Hindlimb muscle (tissue), 1 donor: ENCODE measurements at regions not wholly inside any gene's neighbourhood (a gene's known extent, or its start where the extent isn't known, plus 50 kb on each side); places are given as distances from the start of the nearest gene placed in this dataset.
"Not testable (repeated sequence)": the region's sequence is repeated elsewhere in the genome, so short reads cannot be mapped to it uniquely, and the experiment has no call there.

ENCODE experiments used
- DNase-seq: peaks from one replicate; pipeline ENCODE4 v3.0.0-alpha.2; 2013

DNA sequence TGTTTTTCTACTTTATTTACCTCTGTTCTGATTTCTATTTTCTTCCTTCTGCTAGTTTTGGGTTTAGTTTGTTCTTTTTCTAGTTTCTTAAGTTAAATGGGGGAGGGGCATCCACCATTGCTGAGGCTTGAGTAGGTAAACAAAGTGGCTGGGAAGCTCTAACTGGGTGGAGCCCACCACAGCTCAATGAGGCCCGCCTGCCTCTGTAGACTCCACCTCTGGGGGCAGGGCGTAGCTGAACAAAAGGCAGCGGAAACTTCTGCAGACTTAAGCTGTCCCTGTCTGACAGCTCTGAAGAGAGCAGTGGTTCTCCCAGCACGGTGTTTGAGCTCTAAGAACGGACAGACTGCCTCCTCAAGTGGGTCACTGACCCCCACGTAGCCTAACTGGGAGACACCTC is 316.7 kb downstream of the RPLP1 start:
- not testable (repeated sequence) for DNase-seq

DNA sequence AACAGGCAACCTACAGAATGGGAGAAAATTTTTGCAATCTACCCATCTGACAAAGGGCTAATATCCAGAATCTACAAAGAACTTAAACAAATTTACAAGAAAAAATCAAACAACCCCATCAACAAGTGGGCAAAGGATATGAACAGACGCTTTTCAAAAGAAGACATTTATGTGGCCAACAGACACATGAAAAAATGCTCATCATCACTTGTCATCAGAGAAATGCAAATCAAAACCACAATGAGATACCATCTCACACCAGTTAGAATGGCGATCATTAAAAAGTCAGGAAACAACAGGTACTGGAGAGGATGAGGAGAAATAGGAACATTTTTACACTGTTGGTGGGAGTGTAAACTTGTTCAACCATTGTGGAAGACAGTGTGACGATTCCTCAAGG is 321.6 kb downstream of the RPLP1 start:
- not testable (repeated sequence) for DNase-seq

DNA sequence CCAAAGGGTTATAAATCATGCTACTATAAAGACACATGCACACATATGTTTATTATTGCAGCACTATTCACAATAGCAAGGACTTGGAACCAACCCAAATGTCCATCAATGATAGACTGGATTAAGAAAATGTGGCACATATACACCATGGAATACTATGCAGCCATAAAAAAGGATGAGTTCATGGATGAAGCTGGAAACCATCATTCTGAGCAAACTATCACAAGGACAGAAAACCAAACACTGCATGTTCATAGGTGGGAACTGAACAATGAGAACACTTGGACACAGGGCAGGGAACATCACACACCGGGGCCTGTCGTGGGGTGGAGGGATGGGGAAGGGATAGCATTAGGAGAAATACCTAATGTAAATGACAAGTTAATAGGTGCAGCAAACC is 322.1 kb downstream of the RPLP1 start:
- DNase-seq = not testable (repeated sequence)

DNA sequence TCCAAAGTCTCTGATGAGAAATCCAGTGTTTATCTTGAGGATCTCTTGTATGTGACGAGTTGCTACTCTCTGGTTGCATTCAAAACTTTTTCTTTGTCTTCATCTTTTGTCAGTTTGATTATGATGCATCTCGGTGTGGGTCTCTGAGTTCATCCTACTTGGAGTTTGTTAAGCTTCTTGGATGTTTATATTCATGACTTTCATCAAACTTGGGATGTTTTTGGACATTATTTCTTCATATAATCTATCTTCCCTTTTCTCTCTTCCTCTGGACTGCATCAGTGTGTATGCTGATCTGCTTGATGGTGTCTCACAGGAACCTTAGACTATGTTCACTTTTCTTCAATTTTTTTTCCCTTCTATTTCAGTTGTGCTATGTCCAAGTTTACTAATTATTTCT is 320.4 kb downstream of the TLE3 start:
- no peak for DNase-seq

DNA sequence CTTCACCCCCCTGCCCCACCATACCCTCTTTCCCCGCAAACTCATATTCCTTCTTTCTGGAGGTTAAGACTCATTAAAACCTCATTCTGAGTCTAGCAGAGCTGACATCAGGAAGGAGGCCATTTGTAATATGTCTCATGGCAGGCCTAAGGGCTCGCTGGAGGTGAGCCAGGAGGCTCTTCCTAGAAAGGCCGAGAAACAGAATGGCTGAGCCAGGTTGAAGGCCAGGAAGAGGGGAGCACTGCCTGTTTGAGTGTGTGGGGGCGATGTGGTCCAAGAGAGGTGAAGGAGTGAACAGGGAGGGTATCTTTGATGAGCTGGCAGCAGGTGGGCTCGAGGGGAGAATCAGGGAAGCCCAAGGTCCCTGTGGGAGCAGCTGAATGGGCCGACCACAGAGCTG is 317.3 kb downstream of the TLE3 start:
- DNase-seq = no peak

DNA sequence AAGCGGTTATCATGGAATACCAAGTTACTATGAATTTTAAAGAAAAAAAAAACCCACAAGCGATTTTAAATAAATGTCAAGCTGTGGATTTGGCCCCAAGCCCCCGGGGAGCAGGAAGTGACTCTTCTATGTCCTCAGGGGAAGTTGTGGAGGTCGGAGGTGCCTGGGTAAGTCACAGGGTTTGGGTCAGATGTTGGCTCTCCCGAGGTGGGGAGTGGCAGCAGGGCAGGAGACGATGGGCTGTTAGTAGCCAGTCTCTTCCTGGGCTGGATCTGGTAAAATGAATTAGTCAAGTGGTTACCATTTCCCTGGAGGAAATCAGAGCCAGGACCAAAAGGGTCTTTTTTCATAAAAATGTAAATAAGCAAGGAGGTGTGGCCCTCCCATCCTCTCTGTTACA is 316.7 kb downstream of the TLE3 start:
- no peak for DNase-seq

DNA sequence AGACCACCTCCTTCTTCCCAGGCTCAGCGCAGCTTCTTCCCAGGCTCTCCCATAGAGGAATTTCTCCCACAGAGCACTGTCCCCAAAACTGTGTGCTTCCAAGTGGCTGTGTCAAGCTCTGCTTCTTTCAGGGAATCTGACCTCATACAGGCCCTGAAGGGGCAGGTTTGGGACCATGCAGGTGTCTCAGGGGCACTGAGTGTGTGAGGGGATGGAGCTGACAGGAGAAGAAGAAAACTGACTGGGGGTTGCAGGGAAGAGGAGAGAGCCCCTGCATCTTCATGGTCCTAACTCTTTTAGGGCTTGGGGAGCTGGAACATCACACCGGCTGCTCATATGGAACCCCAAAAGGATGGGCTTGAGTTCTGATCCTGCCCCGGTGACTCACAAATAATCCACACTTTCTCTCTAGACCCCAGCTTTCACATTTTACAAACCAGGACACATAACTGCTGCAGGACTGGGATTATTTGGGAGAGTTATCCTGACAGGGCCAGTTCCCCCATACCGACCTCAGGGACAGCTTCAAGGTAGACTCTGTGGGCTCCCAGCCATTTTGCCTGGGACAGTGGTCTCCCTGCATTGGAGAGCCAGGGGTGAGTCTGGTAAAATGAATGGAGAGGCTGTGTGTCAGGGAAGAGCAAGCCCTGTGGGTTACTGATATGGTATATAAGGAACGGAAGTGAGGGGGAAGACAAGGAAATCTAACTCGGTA is 316.1 kb downstream of the TLE3 start:
- DNase-seq = no peak

DNA sequence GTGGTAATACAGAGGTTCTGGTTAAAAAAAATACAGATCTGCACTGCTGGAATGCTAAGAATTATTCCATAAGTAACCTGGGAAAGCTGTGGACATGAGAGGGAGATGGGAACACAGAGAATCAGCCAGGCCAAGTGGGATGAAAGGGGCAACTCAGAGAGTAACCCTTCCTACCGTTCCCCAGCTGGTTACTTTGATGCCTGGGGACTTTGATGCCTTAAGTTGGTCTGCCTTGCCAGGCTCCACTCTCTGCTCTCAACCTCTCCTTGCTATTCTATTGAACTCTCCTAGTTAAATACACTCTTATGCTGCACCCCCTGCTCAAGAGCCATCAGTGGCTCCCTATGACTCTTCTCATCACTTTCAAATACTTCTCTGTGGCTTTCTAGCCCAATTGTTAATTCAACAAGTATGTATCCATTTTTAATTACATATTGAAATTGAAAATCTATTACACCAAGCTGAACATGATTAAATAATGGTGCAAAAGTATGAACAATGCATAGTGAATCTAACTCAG is 315.5 kb downstream of the TLE3 start:
- no peak for DNase-seq

DNA sequence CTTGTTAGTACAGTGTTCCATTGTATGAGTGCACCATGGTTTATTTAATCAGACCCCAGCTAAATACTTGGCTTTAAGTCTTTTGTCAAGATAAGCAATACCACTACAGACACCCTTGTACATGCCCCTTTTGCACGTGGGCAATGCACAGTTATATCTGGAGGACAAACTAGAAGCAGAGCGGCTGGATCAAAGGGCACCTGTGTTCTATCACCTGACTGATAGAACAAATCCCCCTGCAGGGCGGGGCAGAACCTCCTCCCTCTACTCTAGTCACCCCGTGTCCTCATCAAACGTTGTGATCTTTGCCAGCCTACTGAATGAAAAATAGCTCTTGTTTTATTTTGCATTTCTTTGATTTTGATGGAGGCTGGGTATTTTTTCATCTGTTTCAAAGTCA is 314.9 kb downstream of the TLE3 start:
- DNase-seq = no peak

DNA sequence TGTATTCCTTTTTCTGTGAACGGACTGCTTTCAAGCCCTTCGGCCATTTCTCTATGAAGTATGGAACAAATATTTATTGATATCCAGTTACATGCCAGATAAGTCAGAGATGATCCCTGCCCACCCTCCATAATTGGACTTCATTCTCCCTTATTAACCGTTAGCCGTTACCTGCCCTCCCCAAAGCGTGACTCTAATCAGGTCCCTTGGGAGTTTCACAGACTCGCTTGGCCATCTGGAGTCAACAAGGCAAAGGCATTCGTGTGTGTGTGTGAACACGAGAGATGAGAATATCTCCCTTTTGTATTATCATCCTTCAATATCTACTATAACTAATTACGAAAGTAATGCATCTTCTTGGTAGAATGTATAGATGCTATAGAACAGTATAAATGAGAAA is 314.5 kb downstream of the TLE3 start:
- no peak for DNase-seq

DNA sequence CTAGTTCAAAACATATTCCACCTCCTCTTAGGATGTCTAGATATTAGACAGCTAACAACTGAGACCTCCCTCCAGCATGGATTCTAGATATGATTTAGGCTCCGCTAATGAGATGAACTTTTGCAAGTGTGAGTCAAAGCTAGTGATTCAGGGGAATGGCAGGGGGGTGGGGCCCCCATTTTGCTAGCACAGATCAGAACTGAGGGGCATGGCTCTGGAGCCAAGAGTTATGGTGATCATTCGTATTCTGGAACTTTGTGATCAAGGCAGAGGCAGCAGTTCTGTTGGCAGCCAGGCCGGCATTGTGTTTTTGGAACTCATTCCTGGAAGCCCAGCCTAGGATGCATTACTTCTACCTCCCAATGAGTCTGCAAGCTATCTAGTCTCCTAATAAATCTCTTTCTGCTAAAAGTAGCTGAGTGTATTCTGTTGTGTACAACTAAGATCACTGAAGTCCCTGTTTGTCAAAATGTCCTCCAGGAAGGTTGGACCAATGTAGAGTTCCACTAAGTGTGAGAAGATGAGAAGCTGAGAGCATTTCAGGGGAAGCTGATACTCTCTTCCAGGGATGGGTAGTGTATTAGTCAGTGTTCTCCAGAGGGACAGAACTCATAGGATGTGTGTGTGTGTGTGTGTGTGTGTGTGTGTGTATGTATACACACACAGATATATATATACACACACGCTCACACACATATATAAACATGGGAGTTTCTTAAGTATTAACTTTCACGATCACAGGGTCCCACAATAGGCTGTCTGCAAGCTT is 312.7 kb downstream of the TLE3 start:
- DNase-seq = no peak

DNA sequence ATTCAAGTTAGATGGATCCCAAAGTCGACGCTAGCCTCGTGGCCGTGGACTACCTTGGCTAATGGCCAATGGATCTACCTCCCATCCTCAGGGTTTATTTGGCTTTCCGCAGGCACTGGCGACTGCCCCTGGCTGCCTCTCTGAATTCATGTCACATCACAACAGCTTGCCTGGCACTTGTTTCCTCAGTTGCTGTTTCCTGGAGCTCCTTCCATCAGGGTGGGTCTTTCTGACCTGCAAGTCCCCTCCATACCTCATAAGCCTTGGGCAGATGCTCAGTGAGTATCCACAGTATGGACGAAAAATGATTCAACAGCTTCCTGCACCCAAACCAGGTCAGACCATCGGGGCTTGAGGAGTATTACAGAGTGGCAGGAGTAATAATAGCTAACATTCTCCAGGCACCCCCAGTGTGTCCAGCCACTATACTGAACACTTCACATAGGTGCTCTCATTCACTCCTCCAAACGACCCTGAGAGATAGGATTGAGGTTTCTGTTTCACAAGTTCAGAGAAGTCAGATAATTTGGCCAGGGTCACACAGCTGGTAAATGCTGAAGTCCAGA is 311.5 kb downstream of the TLE3 start:
- DNase-seq = no peak

DNA sequence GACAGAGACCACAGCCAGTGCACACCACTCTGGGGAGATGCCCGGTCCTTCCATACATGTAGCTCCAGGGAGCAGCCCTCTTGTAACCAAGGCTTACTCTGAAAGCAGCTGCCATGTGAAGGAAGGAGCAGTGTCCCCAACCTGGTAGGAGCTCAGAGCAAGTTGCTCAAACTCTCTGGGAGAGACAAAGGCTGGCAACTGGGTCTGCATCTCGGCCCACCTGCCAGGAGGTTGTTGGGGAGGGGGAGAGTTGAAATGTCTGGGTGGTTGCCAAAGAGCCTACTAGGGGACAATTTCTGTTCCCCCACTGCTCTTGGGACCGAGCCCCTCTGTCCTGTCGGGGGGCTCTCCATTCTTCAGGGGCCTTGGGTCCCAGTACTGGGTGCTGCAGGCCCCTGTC is 309.9 kb downstream of the TLE3 start:
- DNase-seq = no peak

DNA sequence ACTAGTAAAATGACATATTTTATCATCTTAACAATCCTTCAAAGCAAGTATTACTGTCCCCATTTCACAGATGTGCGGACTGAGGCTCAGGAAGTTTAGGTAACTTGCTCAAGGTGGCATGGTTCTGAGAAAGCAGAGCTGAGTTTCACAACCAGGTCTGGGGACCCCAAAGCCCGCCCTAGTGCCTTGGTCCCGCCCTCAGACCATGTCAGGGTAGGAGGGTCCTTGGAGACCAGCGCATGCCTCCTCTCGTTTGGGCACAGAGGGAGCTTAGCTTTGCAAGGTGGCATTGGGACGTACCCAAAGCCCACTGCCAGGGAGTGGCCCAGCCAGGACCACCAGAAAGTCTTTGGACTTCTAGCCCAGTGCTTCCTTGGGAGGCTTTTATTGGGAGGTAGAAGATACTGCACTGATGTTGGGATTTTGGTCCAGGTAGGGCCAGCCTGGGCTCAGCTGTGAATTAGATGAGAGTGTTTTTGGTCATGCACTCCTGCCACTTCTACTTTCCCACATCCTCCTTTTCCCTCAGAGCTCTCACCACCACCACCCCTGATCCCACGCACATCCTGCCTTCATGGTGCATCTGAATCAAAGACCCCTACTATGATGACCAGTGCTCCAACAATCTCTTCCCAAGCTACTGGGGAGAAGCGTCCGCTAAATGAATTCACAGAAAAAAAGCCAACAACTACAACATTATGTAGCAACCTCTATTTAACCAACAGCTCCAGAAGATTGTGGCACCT is 307.9 kb downstream of the TLE3 start:
- no peak for DNase-seq

DNA sequence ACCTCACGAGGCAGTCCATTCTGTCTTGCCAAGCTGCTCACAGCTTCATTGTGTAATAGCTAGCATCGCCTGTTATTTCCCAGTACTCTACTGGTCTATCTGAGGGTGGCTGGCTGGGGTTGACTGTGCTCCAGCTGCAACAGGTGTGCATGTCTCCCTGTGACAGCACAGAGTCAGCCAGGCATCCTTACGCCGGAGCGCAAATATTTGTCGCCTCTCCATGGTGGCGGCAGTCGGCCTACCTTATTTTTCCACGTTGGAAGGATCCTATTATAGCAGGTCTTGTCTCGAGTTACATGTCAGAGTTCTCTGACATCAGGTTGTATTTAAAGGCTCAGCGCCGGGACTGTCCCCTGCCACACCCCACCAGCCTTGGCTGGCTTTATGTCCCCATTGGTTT is 307.1 kb downstream of the TLE3 start:
- no peak for DNase-seq

DNA sequence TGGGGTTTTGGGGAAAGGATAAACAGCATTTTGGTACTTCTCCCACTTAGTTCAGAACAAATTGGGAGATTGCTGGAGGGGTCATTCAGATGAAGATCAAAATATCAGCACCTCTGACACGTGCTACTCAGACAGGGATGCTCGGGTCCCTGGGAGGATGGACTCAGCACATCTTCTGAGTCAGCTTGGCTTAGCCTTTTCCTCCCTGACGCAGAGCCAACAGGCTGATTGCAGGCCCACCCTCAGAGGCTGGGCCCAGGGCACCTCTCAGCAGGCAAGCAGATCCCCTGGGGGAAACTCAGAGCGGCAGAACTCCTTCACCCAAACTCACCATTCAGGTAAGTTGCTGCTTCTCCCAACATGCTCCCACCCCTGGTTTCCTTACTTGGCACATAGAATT is 304.9 kb downstream of the TLE3 start:
- DNase-seq = no peak

DNA sequence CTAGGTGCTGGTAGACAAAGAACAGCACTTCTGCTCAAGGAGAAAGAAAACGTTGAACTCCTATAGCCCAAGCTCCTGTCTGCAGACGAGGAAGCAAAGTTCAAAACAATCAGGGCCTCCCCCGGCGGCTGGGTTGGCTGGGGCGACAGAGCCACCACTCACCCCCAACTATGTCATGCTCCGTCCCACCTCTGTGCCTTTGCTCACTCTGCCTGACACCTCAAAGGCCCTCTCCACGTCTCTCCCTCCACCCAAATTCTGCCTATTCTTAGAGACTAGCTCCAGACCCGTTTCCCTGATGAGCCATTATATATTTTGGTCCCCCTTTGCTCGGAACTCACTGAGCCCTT is 304.3 kb downstream of the TLE3 start:
- no peak for DNase-seq

DNA sequence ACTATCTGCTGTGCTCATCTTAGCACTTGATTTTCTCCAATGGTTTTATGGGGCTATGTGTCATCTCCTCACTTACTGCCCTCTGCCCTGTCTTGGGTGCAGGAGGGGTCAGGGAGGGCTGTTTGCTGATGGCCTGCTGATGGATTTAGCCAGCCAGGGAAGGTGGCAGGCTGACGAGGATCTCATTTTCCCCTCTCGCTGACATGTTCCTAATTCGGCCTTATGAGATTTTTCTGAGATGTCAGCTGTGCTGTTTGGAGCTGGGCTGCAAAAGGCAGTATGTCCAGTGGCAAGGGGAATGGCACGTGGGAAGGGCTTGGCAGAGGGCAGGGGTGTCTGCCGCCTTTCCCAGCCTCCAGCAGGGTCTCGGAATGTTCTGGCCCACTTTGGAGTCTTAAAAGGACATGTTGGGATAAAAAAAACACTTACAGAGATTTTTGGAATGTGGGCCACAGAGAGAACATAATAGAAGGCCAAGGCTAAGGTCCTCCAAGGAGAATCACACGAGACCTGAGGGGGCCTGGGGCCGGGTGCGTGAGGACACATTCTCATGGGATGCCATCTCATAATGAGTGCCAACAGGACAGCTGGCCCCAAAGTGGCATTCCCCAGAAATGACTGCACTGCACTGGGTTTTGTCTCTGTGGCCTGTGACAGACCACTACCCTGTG is 303.8 kb downstream of the TLE3 start:
- DNase-seq = no peak

DNA sequence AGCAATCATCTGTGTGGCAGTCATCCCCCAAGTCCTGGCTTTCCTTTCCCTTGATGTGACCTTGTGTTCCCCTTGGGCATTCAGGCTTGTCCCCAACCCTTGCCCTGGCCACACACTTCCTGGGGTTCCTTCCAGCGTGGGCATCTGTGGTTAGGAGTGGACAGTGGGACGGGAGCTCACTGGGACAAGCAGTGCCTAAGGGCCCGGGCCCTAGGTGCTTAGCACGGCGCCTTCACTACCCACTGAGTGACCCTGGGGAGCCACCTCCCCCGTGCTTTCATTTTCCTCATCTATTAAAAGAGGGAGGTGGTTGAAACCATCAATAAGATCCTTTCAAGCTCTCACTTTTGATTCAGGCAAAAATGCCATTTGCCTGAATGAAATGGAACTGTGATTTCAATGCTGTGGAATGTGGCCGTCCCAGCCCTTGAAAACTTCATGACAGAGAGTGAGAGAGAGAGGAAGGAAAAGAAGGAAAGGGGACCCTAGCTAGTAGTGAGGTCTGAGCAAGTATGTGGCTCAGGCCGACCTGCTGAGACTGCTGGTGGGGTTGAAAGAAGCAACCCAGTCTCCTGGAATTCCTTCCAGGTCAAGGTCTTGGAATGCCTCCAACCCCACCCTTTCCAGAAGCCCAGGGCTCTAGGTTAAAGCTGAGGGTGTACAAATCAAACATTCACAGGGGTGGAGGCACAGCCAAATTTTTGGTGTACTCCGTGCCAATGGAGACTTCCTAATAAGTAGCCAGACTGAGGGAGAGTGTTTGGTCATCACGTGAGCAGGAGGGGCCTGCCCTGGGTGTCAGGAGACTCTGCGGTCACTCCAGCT is 302.9 kb downstream of the TLE3 start:
- DNase-seq = peak; percentile 25

DNA sequence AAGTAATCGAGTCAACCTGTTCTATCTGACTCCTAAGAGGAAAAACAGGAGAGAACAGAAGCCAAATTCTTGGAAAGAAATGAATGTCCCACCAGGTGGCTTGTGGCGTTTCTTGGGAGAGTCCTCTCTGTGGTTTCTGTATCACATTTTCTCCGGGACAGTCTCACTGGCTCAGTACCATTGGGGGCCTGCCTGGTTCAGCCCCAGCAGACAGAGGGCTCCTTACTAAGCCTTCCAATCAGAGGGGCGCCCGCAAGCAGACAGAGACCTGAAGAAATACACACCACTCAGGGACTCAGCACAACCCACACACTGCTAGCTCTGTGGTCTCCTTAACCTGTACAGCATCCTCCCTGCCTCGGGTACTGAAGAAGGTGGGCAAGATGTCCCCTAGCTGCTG is 302.1 kb downstream of the TLE3 start:
- DNase-seq = no peak

DNA sequence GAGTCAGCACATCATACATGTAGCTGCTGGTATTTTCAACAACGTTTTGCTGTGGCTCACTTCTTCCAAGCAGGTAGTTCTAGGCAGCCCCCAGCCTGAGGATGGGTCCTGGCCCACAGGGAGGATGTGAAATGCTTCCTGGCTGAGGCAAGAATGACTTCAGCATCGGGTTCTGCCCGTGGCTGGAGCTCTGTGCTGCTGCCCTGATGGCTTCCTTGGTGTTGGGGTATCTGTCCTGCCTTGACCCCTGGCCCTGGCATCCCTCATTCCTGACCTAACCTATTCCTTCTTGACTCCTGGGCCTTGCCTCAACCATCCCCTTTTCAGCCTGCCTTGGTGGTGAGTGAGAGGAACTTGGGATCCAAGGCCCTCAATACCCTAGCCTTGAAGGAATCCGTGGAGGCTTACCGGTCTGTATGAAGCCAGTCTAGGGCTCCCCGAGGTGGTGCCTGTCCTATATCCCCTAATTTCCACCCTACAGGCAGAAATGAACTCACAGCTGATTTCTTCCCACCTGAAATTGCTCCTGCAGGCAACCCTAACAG is 300.6 kb downstream of the TLE3 start:
- no peak for DNase-seq
